ENCODE measurements at regions not wholly inside any gene's neighbourhood (a gene's known extent, or its start where the extent isn't known, plus 50 kb on each side); places are given as distances from the start of the nearest gene placed in this dataset.

DNA sequence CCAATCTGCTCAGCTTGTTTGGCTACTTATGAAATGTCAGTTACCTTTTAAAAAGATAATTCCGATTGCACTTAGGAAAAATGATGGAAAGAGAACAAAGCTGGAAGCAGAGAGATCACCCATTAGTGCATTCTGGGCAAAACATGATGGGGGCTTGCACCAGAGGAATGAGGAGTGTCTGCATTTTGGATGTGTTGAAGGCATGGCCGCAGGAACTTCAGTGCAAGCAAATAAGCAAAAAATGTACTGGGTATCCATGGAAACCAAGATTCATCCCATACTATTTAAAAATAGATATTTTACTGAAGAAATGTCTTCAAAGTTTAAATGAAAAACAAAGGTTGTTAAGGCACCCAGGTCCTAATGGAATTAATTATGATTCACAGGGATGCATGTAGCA is 655.0 kb downstream of the POM121L12 start:
- no peak for DNase-seq (ENCODE audit: low read depth, low spot score)
- H3K27ac ChIP-seq, result no peak overlapping the region

DNA sequence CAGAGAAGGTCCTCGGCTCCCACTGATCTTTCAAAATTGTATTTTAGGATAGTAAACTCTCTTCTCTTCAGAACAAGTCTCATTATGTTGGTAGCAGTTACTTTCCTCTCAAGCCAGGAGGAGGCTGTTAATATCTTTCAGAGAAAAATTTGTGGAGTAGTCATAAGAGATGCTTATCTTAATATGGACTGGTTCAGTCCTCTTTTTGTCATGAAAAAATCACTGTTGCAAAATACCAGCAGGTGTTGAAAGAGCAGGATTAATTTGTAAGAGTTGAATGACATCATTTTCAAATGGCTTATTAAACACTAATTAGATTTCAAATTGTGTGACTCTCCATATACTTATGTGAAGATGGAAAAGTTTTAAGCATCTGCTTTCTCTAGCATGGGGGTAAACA is 662.5 kb downstream of the POM121L12 start:
- DNase-seq (ENCODE audit: low read depth, low spot score), result no peak
- H3K27ac ChIP-seq, result no peak overlapping the region

DNA sequence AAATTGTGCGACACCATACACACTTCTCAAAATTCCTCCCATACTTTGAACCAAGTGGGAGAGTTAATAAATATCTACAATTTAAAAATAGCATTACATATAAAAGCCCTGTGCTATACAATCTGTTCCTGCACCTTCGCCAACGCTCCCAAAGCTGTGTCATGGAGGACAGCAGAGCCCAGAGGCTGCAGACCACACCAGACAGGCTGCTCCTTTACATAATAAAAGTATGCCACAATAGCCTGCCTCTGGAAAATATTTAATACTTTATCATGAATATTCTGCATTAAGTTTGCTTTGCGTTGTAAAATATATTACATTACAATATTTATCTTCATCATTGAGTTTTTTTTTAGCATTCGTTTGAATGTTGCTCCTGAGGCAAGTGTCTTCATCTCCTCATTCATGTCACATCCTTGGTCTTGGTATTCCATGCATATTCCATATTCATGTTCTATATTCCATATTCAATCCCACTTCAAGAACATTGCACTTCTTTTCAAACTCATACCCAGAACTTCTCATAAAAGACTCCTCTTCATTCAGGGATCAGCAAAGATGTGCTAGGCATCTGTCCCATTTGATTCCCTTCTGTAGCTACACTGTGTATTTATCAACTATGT is 663.9 kb downstream of the POM121L12 start:
- H3K27ac ChIP-seq, result no peak overlapping the region

DNA sequence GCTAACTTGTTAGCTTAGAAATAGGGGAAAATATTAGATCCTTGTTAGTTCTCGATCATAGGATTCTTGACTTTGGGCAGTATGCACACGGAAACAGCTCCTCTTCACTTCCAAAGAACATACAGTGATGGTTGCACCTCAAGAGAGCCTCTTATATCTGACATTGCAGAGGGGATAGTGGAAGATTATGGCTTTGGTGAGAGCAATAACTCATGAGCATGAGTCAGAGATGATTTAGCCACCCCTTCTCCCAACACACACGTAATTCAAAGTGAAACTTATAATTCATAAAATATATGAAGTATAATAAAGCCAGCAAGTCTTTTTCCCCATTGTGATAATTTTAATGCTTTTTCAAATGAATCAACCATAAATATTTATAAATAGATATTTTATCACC is 683.7 kb downstream of the POM121L12 start:
- no peak overlapping the region for H3K27ac ChIP-seq

More for the DNA sequence above, 663.9 kb downstream of the POM121L12 start:
- DNase-seq (ENCODE audit: low read depth, low spot score), result no peak

DNA sequence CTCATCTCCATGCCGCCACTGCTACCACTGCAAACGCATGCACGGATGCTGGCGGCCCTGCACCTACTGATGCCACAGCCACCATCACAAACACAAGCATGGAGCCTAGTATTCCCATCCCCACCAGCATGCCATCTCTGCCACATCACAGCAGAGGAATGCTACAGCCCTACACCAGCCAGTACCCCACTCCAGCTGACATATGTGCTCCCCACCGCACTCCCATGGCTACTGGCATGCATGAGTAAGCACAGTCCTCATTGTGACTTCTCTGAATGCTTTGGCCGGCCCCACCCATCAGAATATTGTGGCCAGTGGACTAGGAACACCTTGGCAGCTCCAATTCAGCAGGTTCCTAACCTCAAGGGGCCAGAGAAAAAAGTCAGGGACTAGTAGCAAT is 705.5 kb downstream of the POM121L12 start:
- no peak for DNase-seq (ENCODE audit: low read depth, low spot score)
- H3K27ac ChIP-seq, result no peak overlapping the region

More for the DNA sequence above, 683.7 kb downstream of the POM121L12 start:
- no peak for DNase-seq (ENCODE audit: low read depth, low spot score)

DNA sequence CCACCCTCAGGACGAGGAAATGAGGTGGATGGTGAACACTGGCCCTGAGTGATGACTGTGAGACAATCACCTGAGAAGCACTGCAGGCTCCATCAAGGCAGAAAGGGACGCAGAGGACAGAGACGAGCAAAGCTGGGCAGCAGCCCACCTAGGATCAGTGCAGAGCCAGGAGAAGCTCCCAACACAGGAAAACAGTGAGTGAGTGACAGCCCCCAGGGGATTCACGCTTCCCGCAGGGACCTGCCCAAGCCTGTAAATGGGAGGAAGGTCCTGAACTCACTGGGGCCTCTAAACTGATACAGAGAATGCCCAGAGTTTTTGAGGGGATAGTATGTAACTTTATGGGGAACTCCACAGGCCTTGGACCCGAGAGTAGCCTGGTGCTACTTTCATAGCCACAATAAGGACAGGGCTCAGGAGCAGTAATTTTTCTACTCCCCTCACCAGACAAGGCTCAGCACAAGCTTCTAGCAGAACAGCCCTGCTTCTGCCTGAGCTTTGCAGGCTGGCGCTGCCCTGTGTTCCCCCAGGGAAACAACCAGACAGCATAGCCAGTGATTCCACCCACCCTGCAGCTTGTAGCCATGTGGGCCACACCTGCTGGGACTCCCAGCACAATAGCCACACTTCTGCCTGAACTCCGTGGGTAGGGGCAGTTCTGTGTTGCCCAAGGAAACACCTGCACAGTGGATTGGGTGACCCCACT is 708.4 kb downstream of the POM121L12 start:
- no peak overlapping the region for H3K27ac ChIP-seq
- no peak for DNase-seq (ENCODE audit: low read depth, low spot score)

DNA sequence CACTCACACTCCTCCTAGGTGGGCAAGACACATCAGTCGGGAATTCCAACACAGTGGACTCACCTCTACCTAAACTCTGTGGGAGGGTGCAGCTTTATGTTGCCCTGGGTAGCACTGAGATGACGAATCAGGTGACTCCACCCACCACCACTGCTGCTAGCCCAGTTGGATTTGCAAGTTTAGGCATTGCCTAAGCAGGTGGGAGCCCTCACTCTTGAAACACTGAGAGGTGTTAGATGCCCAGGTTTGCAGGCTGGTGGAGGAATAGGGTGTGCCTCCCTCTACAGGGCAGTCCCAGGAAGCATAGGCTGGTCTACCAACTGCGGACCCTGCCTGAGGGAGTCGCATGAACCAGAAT is 708.9 kb downstream of the POM121L12 start:
- DNase-seq (ENCODE audit: low read depth, low spot score), result no peak
- no peak overlapping the region for H3K27ac ChIP-seq

DNA sequence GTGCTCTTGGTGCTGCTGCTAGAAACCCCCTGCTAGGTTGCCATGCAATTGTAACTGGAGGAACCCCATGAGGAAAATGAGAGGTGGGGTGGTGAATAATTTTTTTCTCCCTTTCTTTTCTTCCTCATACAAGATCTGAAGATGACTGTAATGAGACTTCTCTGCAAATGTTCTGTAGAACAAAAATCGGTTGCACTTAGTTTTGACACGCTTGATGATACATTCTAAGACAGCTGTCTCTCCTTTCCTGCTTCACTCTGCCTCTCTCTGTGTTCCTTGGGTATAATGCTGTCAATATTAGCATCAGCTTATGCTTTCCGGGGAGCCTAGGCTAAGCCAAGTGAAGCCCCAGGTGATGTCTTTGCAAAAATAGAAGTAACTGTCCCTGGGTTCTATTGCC is 721.5 kb downstream of the POM121L12 start:
- DNase-seq (ENCODE audit: low read depth, low spot score), result no peak
- H3K27ac ChIP-seq, result no peak overlapping the region

DNA sequence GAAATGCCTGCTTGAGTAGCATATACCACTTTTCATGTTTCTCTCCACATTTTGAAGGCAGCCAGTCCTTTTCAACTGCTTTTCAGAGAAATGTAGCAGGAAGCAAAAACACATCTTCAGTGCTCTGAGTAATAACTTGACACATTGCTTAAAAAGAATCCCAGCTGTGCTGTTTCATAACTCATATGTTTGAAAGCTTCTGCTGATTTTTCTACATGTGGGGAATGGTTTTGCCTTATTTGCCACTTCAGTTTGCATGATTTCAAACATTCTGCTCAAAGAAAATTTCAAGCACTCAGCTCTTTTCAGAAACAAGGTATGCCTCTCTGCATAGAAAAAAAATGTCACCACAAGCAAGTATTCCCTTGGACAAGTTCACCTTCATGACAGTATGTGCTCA is 732.8 kb downstream of the POM121L12 start:
- DNase-seq (ENCODE audit: low read depth, low spot score), result no peak
- no peak overlapping the region for H3K27ac ChIP-seq

DNA sequence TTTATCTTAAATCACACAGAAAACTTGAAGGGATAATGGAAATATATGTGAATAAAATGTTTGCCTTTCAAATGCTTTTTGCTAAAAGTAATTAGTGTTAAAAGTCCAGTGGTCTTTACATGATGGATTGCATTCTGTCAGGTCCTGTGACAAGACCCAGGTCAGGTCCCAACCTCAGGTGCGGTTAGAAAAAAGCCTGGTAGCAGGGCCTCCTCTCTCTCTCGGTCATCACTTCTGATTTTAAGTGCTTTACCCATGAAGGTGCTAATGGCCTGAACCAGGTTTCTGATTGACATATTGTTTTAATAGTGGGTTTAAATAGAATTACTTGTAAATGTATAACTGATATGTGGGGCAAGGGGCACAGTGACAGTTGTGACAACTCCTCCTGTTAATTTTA is 736.3 kb downstream of the POM121L12 start:
- no peak for DNase-seq (ENCODE audit: low read depth, low spot score)
- H3K27ac ChIP-seq, result no peak overlapping the region

DNA sequence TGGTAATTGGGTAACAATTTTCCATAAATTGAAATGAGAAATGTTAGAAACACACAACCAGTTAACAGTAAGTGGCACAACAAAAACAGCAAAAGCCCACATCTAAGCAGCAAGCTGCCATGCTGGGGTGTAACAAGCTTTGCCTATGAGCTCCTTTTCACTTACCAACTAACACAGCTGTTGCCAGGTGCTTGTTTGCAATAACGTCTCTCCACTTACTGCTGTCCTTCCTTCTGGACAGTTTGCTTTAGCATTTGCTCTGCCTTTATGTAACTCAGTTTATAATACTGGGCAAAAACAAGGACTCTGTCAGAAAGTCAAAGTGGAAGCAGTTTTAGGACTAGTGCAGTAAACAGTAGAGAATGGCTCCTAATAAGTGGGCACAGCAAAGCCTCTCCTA is 740.9 kb downstream of the POM121L12 start:
- H3K27ac ChIP-seq, result no peak overlapping the region
- DNase-seq (ENCODE audit: low read depth, low spot score), result no peak

DNA sequence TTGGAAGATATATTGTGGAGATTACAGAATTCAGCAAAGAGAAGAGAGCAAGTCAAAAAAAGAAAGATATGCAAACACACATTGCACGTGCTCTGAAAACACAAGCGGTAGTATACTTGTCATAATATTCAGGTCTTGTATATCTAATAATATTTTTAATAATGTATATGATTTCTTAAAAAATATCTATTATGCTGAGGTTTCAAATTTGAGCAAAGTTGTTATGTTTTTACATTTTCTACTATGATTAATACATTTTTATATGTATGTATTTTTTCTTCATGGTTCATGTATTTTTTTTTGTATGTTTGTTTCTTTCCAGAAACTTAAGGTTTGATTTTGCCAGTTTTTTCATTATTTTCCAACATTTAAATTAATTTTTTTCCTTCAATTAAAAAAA is 752.4 kb upstream of the VSTM2A start:
- no peak for DNase-seq (ENCODE audit: low read depth, low spot score)

DNA sequence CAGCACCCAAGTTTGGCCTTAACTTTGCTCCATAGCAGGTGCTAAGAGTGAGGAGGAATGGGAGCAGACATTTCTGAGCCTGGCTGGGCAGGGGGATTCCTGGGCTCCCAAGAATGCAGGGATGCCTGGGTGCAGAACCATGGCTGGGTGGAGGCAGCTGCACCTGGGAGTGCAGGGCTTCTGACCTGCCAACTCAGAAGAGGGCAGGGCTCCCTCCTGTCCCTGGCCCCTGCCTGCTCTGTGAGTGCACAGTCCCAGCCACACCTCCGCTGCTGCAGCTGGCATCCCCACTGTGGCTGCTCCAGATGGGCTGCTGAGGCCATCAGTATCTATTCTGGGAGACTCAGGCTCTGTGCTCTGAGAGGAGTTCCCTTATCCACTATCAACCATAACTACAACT is 747.4 kb upstream of the VSTM2A start:
- no peak for DNase-seq (ENCODE audit: low read depth, low spot score)
- H3K27ac ChIP-seq, result no peak overlapping the region

More for the DNA sequence above, 752.4 kb upstream of the VSTM2A start:
- H3K27ac ChIP-seq, result no peak overlapping the region

DNA sequence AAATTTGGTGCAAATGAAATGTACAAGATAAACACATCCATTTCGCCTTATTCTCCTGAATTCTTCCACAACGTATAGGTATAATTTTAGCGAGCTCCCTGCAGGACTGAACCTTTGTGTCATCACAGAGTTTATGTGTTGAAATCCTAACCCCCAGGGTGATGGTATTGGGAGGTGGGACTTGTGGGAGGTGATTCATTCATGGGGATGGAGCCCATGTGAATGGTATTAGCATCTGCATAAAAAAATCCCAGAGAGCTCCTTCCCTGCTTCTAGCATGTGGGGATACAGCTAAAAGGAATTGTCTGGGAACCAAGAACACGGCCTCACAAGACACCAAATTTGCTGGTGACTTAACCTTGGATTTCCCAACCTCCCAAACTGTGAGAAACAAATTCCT is 741.4 kb upstream of the VSTM2A start:
- no peak for DNase-seq (ENCODE audit: low read depth, low spot score)

DNA sequence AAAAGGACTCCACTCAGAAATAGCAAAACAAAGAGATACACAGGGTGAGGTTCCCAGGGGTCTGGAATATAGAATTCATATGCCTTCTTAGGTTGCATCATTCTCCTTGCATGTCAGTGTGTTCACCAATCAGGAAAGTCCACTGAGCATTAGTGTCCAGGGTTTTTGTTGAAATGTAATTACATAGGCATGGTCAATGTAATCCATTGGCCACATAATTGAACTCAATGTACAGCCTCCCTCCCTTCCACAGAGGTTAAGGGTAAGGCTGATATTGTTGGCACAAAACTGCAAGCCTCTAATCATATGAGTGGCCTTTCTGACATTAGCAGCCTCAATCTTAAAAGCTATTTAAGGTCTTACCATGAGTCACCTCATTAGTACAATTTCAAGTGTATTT is 736.1 kb upstream of the VSTM2A start:
- no peak for DNase-seq (ENCODE audit: low read depth, low spot score)
- no peak overlapping the region for H3K27ac ChIP-seq

More for the DNA sequence above, 741.4 kb upstream of the VSTM2A start:
- H3K27ac ChIP-seq, result no peak overlapping the region

DNA sequence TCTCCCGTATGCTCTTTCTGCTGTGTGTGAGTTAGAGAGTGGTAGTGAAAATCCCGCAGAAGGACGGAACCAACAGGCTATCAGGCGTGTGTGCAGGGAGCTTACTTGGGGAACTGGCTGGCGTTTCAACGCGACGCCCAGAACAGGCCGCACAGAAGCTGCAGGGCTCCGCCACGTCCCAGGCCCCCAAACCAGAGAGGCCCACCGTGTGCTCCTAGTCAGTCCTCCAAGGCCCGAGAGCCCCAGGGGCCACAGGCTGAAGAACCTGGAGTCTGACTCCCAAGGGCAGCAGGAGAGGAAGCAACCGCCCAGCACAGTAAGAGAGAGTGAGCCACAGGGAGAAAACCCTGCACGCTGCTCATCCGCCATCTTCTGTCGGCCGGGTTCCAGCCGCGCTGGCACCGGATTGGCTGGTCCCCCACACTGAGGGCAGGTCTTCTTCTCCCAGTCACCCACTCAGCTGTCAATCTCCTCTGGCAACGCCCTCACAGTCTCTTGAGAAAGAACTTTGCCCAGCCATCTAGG is 730.6 kb upstream of the VSTM2A start:
- DNase-seq (ENCODE audit: low read depth, low spot score), result no peak
- H3K27ac ChIP-seq, result no peak overlapping the region

DNA sequence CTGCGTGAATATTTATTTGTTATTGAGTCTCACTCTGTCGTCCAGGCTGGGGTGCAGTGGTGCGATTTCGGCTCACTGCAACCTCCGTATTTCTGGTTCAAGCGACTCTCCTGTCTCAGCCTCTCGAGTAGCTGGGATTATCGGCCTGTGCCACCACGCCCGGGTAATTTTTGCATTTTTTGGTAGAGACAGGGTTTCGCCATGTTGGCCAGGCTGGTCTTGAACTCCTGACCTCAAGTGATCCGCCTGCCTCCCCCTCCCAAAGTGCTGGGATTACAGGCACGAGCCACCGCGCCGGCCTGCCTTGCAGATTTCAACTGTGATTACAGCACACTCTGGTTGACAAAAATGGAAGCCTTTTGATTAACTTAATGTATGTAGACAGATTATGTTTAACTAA is 730.0 kb upstream of the VSTM2A start:
- no peak overlapping the region for H3K27ac ChIP-seq
- no peak for DNase-seq (ENCODE audit: low read depth, low spot score)

DNA sequence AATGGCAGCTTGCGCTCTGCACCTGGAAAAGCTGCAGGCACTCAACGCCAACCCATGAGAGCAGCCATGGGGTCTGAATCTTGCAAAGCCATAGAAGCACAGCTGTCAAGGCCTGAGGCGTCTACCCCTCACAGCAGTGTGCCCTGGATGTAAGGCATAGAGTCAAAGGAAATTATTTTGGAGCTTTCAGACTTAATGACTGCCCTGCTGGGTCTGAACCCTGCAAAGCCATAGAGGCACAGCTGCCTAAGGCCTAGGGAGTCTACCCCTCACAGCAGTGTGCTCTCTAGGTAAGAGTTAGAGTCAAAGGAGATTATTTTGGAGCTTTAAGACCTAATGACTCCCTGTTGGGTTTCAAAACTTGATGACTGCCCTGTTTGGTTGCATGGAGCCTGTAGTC is 706.9 kb upstream of the VSTM2A start:
- no peak for DNase-seq (ENCODE audit: low read depth, low spot score)
- H3K27ac ChIP-seq, result no peak overlapping the region

DNA sequence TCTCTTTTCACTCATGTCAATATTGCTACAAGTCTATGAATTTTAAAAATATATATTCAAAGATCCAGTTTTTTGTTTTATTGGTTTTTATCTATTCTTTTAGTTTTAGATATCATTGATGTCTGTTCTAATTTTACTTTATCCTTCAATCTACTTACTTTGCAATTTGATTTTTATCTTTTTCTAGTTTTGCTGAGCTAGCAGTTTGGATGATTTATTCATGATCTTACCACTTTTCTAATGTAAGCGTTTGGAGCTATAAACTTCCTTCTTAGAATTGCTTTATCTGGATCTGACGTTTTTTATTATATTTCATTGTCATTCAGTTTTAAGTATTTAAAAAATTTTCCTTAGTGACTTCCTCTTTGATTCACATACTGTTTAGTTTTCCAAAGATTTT is 664.5 kb upstream of the VSTM2A start:
- no peak overlapping the region for H3K27ac ChIP-seq
- DNase-seq (ENCODE audit: low read depth, low spot score), result no peak

DNA sequence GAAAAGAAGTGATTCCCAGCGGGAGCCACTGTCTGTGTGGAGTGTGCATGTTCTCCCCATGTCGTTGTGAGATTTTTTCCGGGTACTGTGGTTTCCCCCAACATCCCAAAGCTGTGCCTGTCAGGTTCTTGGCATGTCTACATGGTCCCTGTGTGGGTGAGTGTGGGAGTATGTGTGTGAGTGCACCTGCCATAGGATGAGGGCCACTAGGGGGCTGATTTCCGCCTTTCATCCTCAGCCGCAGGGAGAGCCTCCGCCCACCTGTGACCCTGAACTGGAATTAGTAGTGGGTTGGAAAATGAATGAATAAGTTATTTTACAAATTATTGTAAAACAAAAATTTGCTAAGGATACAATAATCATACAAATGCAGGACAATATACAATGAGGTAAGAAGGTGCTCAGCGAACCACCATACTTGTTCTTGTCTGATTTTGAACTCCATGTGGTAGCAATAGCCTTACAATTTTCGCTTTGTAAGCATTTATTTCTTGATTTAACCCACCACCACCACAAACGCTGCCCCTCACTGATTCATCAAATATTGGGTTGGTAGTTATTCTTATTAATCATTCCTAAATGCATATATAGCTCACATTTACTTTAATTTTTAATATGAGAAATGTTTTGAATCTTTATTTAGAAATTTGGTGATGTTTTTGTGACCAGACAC is 641.2 kb upstream of the VSTM2A start:
- no peak overlapping the region for H3K27ac ChIP-seq
- DNase-seq (ENCODE audit: low read depth, low spot score), result no peak

DNA sequence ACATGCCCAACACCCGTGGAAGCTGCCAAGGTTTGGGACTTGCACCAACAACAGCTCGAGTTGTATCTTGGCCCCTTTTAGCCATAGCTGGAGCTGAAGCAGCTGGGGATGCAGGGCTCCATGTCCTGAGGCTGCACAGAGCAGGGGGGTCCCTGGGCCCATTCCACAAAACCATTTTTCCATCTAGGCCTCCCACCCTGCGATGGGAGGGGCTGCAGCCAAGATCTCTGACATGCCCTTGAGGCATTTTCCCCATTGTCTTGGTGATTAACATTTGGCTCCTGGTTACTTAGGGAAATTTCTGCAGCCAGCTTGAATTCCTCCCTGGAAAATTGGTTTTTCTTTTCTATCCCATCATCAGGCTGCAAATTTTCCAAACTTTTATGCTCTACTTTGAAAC is 637.8 kb upstream of the VSTM2A start:
- DNase-seq (ENCODE audit: low read depth, low spot score), result no peak
- H3K27ac ChIP-seq, result no peak overlapping the region
